RPMI8226 (cell line): ENCODE measurements at regions not wholly inside any gene's neighbourhood (a gene's known extent, or its start where the extent isn't known, plus 50 kb on each side); places are given as distances from the start of the nearest gene placed in this dataset.
"Not testable (repeated sequence)": the region's sequence is repeated elsewhere in the genome, so short reads cannot be mapped to it uniquely, and the experiment has no call there.

Experiments used
- DNase-seq: peaks from one replicate; pipeline ENCODE4 v3.0.0-alpha.2; 2015

DNA sequence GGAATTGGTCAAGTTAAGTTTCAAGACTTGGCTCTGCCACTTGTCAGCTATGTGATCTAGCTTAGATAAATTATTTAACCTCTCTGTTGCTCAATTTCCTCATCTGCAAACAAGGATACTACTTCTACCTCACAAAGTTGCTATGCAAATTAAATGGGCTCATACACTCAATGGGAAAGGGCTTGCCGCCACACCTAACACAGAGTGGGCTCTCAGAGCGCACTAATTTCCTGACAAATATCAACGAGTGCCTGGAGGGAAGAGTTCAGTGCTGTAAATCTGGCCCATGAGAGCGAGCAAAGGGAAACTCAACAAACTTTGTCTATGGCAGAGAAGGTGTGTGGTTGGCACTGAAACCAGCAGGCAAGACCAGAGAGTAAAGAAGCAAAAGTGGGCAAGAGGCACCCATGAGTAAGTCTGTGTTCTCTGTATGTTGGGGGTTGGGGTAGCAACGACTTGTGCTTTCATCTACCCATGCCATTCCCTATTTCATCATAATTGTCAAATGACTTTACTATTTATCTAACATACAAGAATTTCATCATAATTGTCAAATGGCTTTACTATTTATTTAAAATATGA, 60.7 kb upstream of the PHF21A start:
- DNase-seq = no peak

DNA sequence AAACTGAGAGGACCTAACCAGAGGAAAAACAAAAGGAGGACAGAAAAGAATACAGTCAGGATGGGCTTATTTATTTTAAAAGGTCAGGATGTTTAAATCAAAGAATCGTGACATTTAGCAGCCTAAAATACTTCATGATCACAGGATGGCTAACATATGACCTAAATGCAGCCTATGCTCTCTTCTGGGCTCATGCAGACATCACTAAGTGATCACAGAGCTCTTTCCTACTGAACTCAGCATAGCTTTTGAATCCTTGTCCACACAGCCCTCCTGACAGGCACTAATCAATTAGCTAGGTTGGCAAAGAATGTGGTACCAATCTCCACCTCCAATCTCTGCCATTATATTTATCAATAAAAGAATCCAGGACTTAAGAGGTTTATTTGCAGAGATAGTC, 60.1 kb upstream of the PHF21A start:
- no peak for DNase-seq

DNA sequence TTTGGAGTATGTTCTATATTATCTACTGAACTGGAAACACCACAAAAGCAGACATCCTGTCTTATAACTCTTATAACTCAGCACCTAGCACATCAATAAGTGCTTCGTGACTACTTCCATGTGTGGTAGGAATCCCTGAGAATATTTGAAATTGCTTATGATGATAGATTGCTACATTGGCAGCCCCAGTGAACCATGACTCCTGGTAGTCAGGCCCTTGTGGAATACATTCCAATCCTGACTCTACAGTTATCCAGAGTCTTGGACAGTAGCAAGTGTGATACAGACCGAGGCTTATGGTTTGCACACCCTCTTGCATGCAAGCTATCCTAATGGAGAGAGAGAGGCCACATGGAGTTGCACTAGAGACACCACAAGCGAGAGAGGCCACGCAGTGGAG, 59.5 kb upstream of the PHF21A start:
- DNase-seq = no peak

DNA sequence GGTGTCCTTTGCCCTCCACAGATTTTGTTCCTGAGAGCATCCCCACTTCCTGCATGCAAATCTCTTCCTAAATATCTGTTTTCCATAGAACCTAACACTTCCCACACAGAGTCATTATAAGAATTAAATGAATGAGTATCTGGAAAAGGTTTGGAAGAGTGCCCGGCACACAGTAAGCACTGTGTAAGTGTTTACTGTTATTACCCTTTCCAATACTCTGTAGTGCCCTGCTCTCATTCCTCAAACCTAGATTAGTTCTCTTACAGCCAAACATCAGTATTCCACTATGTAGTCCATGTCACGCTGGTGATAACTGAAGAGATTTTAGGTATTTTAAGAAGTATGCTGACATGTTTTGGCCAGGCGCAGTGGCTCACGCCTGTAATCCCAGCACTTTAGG, 57.3 kb upstream of the PHF21A start:
- no peak for DNase-seq

GRCh38 chr11:46176421-46176820, 55.2 kb upstream of the PHF21A start:
- no peak for DNase-seq

DNA sequence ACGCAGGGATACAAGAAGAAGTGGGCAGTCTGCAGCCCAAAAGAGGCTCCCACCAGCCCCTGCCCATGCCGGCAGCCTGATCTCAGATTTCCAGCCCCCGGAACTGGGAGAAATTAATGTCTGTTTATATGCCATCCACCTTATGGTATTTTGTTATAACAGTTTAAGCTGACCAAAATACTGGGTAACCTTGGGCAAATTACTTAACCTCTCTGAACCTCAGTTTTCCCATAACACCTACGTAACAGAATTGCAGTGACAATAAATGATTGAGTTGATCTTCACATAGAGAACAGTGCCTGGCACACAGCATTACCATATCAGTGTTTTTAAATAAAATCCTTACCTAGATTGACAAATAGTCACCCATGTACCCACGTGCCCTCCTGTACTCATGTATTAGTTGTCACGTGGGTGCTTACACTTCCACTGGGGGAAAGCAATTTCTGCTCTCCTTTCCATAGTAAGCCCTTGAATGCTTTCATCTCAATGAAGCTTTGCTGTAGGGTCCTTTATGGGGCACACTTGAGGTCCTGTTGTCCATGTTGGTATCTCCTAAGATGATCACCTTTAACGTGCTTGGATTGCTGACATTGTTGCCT, 54.2 kb upstream of the PHF21A start:
- no peak for DNase-seq

- DNase-seq = not testable (repeated sequence)
Observed at GRCh38 chr11:46171693-46172092, 50.4 kb upstream of the PHF21A start.
